Hepatocyte (in vitro differentiated cells): ENCODE measurements at regions not wholly inside any gene's neighbourhood (a gene's known extent, or its start where the extent isn't known, plus 50 kb on each side); places are given as distances from the start of the nearest gene placed in this dataset.

ENCODE experiments used
- EZH2 ChIP-seq: fragments of 200-600 bp; sonication (generic); IDR thresholded peaks from 2 replicates; pipeline ENCODE4 v1.6.1; 2016; ENCODE audit warnings: antibody characterized with exemption, mild to moderate bottlenecking, borderline replicate concordance
- TF ChIP-seq, protein P1 (sequence below): fragments of 200-600 bp; sonication (generic); IDR thresholded peaks from 2 replicates; pipeline ENCODE4 v1.5.1; 2016; ENCODE audit warnings: antibody characterized with exemption, mild to moderate bottlenecking; ENCODE audit not compliant: poor library complexity

DNA sequence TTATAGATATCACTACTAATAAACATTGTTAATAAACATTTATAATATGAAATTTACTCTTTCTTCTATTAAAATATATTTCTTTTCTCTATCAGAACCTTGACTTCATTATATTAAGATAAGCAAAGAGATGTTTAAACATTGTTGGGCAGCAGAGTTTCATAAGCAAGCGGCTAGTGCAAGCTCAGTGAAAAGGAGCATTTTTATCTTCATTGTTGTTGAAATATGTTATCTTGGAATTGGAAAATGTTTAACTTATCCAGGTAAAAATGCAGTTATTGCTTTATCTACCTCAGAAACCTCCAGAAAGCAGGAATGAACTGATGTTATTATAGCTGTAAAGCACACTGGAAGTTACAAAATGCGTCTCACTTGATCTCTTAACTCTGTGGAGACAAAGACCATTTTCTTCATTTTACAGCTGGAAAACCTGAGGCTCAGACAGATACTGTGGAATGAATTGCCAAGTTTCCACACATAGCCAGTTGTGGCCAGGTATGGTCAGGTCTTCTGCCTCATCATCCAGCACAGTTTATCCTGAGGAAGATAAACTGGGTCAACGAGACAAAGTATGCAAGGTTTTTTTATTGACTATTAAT, 934.6 kb upstream of the FAM98A start:
- no peak for TF ChIP-seq EZH2
- TF ChIP-seq, protein P1, sequence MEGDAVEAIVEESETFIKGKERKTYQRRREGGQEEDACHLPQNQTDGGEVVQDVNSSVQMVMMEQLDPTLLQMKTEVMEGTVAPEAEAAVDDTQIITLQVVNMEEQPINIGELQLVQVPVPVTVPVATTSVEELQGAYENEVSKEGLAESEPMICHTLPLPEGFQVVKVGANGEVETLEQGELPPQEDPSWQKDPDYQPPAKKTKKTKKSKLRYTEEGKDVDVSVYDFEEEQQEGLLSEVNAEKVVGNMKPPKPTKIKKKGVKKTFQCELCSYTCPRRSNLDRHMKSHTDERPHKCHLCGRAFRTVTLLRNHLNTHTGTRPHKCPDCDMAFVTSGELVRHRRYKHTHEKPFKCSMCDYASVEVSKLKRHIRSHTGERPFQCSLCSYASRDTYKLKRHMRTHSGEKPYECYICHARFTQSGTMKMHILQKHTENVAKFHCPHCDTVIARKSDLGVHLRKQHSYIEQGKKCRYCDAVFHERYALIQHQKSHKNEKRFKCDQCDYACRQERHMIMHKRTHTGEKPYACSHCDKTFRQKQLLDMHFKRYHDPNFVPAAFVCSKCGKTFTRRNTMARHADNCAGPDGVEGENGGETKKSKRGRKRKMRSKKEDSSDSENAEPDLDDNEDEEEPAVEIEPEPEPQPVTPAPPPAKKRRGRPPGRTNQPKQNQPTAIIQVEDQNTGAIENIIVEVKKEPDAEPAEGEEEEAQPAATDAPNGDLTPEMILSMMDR = no peak
